Keratinocyte (primary cell): ENCODE measurements at regions not wholly inside any gene's neighbourhood (a gene's known extent, or its start where the extent isn't known, plus 50 kb on each side); places are given as distances from the start of the nearest gene placed in this dataset.

ENCODE experiments used
- DNase-seq: peaks from one replicate; pipeline ENCODE4 v3.0.0-alpha.2; 2011; ENCODE audit warnings: low read depth, missing footprints, low spot score
- FAIRE-seq: peaks from 2 replicates; lab custom pipeline; 2011; peaks lifted over from hg19 to GRCh38; lab: Jason Lieb, UNC
- H2AFZ ChIP-seq: 2 replicates; pipeline ENCODE4 v1.6.0; 2012; ENCODE audit warnings: low read length, control low read depth, inconsistent platforms; ENCODE audit not compliant: control insufficient read depth
- H3K27ac ChIP-seq: 2 replicates; pipeline ENCODE4 v1.5.1; 2011; ENCODE audit warnings: low read length; ENCODE audit not compliant: control insufficient read depth, insufficient read depth
- H3K27me3 ChIP-seq: 3 replicates; pipeline ENCODE4 v1.6.0; 2011; ENCODE audit warnings: low read length; ENCODE audit not compliant: control insufficient read depth, insufficient read depth; ENCODE audit errors: extremely low read depth
- H3K36me3 ChIP-seq, 2 experiments: 2 replicates in 1 of 2; 3 replicates in 1 of 2; pipeline ENCODE4 v1.5.1; 2011; ENCODE audit warnings: low read length in 2 of 2, mild to moderate bottlenecking in 1 of 2; ENCODE audit not compliant: control insufficient read depth in 2 of 2, insufficient read depth in 2 of 2; ENCODE audit errors: extremely low read depth in 1 of 2
- H3K4me1 ChIP-seq: 3 replicates; pipeline ENCODE4 v1.5.1; 2011; ENCODE audit warnings: low read length; ENCODE audit not compliant: control insufficient read depth, insufficient read depth; ENCODE audit errors: extremely low read depth
- H3K4me2 ChIP-seq: 3 replicates; pipeline ENCODE4 v1.6.0; 2011; ENCODE audit warnings: low read depth, low read length; ENCODE audit not compliant: control insufficient read depth, insufficient read depth; ENCODE audit errors: extremely low read depth
- H3K4me3 ChIP-seq, 3 experiments: fragments of 200-600 bp in 1 of 3; sonication (generic) in 1 of 3; 2 replicates in 2 of 3; 3 replicates in 1 of 3; pipeline ENCODE4 v1.5.1; 2011 to 2016; ENCODE audit warnings: low read length in 3 of 3, mild to moderate bottlenecking in 3 of 3, control low read depth in 2 of 3, inconsistent platforms in 1 of 3, low read depth in 1 of 3, mixed read lengths in 1 of 3, mixed run types in 1 of 3, moderate library complexity in 1 of 3; ENCODE audit not compliant: control insufficient read depth in 2 of 3, insufficient read depth in 2 of 3; ENCODE audit errors: extremely low read depth in 1 of 3
- H3K79me2 ChIP-seq: 2 replicates; pipeline ENCODE4 v1.6.0; 2012; ENCODE audit warnings: low read length; ENCODE audit not compliant: control insufficient read depth, insufficient read depth
- H3K9ac ChIP-seq: 3 replicates; pipeline ENCODE4 v1.6.0; 2011; ENCODE audit warnings: low read length; ENCODE audit not compliant: control insufficient read depth, insufficient read depth; ENCODE audit errors: extremely low read depth
- H3K9me1 ChIP-seq: 3 replicates; pipeline ENCODE4 v1.6.0; 2011; ENCODE audit warnings: low read length; ENCODE audit not compliant: control insufficient read depth, insufficient read depth; ENCODE audit errors: extremely low read depth
- H3K9me3 ChIP-seq: 2 replicates; pipeline ENCODE4 v1.5.1; 2012; ENCODE audit warnings: low read depth, low read length; ENCODE audit not compliant: control insufficient read depth
- H4K20me1 ChIP-seq: 3 replicates; pipeline ENCODE4 v1.6.0; 2011; ENCODE audit warnings: low read length; ENCODE audit not compliant: control insufficient read depth, insufficient read depth; ENCODE audit errors: extremely low read depth
- CTCF ChIP-seq, 3 experiments: IDR thresholded peaks in 1 of 3; conservative IDR thresholded peaks in 1 of 3; optimal IDR thresholded peaks in 1 of 3; 2 replicates in 2 of 3; 3 replicates in 1 of 3; pipeline versions ENCODE3 to v1.5.1; 2011; ENCODE audit warnings: low read length in 3 of 3, mild to moderate bottlenecking in 3 of 3, moderate library complexity in 2 of 3, control low read depth in 1 of 3, inconsistent platforms in 1 of 3; ENCODE audit not compliant: insufficient read depth in 2 of 3; ENCODE audit errors: extremely low read depth in 1 of 3
- EZH2 ChIP-seq: IDR thresholded peaks from one replicate; pipeline ENCODE4 v1.6.1; 2012; ENCODE audit warnings: inconsistent platforms, mild to moderate bottlenecking, low read length, moderate library complexity
- dilution Hi-C: fragments of 300-500 bp; cut with MboI; formaldehyde crosslinking; loops from one replicate; pipeline ENCODE4 v1.7.0; 2020; ENCODE audit warnings: low sequenced_read_pairs; ENCODE audit not compliant: extremely low pct_ligation_motif_present

- no peak overlapping the region for H2AFZ ChIP-seq
- FAIRE-seq (no peak), DNase-seq (no peak)
- H3K36me3 ChIP-seq: no peaks in the 10 kb centered on the region
- no peaks in the 10 kb centered on the region for H3K27me3 ChIP-seq
- dilution Hi-C loops: no loop called here
- peaks cover 7% of the 10 kb centered on the region for H3K4me1 ChIP-seq
- TF ChIP-seq EZH2: no peak
- no peak for TF ChIP-seq CTCF (optimal IDR thresholded peaks at IDR 0.05 in 1 of 3, IDR thresholded peaks at IDR 0.05 in 1 of 3, conservative IDR thresholded peaks at IDR 0.05 in 1 of 3; ENCODE audit: extremely low read depth in 1 of 3, insufficient read depth in 2 of 3, low read length in 3 of 3)
- H3K79me2 ChIP-seq: no peaks in the 10 kb centered on the region
- H3K4me3 ChIP-seq: no peak overlapping the region
- no peak overlapping the region for H3K9ac ChIP-seq
- no peak overlapping the region for H3K27ac ChIP-seq
- no peaks in the 10 kb centered on the region for H4K20me1 ChIP-seq
- no peaks in the 10 kb centered on the region for H3K9me3 ChIP-seq
- H3K9me1 ChIP-seq: no peaks in the 10 kb centered on the region
- H3K4me2 ChIP-seq: no peak overlapping the region
Measured at GRCh38 chr11:106497822-106498221, 420.4 kb downstream of the AASDHPPT start.

GRCh38 chr11:106503901-106504300 lies 426.4 kb downstream of the AASDHPPT start:
- H3K9me1 ChIP-seq: no peaks in the 10 kb centered on the region
- no peak overlapping the region for H2AFZ ChIP-seq
- FAIRE-seq (no peak), DNase-seq (no peak)
- no peak overlapping the region for H3K9ac ChIP-seq
- no peak overlapping the region for H3K4me2 ChIP-seq
- H3K27me3 ChIP-seq: no peaks in the 10 kb centered on the region
- no peaks in the 10 kb centered on the region for H3K9me3 ChIP-seq
- no peaks in the 10 kb centered on the region for H4K20me1 ChIP-seq
- dilution Hi-C loops: no loop called here
- no peaks in the 10 kb centered on the region for H3K79me2 ChIP-seq
- no peaks in the 10 kb centered on the region for H3K4me1 ChIP-seq
- H3K36me3 ChIP-seq: no peaks in the 10 kb centered on the region
- H3K4me3 ChIP-seq: no peak overlapping the region
- TF ChIP-seq CTCF (optimal IDR thresholded peaks at IDR 0.05 in 1 of 3, IDR thresholded peaks at IDR 0.05 in 1 of 3, conservative IDR thresholded peaks at IDR 0.05 in 1 of 3; ENCODE audit: extremely low read depth in 1 of 3, insufficient read depth in 2 of 3, low read length in 3 of 3): no peak
- no peak for TF ChIP-seq EZH2
- H3K27ac ChIP-seq: no peak overlapping the region
